BJ (cell line): ENCODE measurements at regions not wholly inside any gene's neighbourhood (a gene's known extent, or its start where the extent isn't known, plus 50 kb on each side); places are given as distances from the start of the nearest gene placed in this dataset.
A peak's percentile ranks its signal among the peaks of the same experiment; 100 is the strongest.

Experiments
- CTCF ChIA-PET: fragments of 350-600 bp; formaldehyde crosslinking; extraction: SDS; loops from one replicate; lab custom pipeline; 2021; ENCODE audit warnings: antibody characterized with exemption, inconsistent platforms; lab: Yijun Ruan, JAX
- POLR2A ChIA-PET: fragments of 300-600 bp; sonication (Branson Sonifier 250); formaldehyde crosslinking; extraction: SDS; loops from one replicate; lab custom pipeline; 2021; ENCODE audit warnings: antibody characterized with exemption; lab: Charles Lee
- DNase-seq: peaks from one replicate; pipeline ENCODE4 v3.0.0-alpha.2; 2011; ENCODE audit warnings: low read depth
- H3K27me3 ChIP-seq: 2 replicates; pipeline ENCODE4 v1.6.0; 2011; ENCODE audit warnings: low read length; ENCODE audit not compliant: control insufficient read depth, insufficient read depth
- H3K36me3 ChIP-seq: 2 replicates; pipeline ENCODE4 v1.5.1; 2011; ENCODE audit warnings: low read length; ENCODE audit not compliant: control insufficient read depth, insufficient read depth
- H3K4me3 ChIP-seq: 2 replicates; pipeline ENCODE4 v1.5.1; 2011; ENCODE audit warnings: low read depth, mild to moderate bottlenecking, control low read depth, low read length
- CTCF ChIP-seq: IDR thresholded peaks from 2 replicates; pipeline ENCODE4 v1.5.1; 2011; ENCODE audit warnings: low read depth, mild to moderate bottlenecking, control low read depth, inconsistent platforms, low read length, moderate library complexity; ENCODE audit not compliant: insufficient read depth

- no peaks in the 10 kb centered on the region for H3K36me3 ChIP-seq
- no peak for DNase-seq
- TF ChIP-seq CTCF, result no peak
- H3K27me3 ChIP-seq, result peaks cover 2% of the 10 kb centered on the region; the same call in 1 of the 2 replicates
- no peak overlapping the region for H3K4me3 ChIP-seq
- ChIA-PET POLR2A (no interaction called here), CTCF (interaction anchor here (1.4 kb wide), 1 partner anchor 9 kb away, joined by 4 read pairs; no protein-coding TSS in a partner anchor)
These were observed 160.7 kb upstream of the PUM3 start for GRCh38 chr9:3004572-3004971.

GRCh38 chr9:3001311-3001710, 157.4 kb upstream of the PUM3 start:
- DNase-seq, result no peak
- peaks cover 2% of the 10 kb centered on the region; the same call in 1 of the 2 replicates for H3K27me3 ChIP-seq
- POLR2A ChIA-PET, result no interaction called here
- no peaks in the 10 kb centered on the region for H3K36me3 ChIP-seq
- TF ChIP-seq CTCF, result no peak
- H3K4me3 ChIP-seq, result no peak overlapping the region
- CTCF ChIA-PET, result interaction anchor here (1.0 to 1.1 kb wide), 2 partner anchors 13 to 19 kb away, joined by 3 read pairs; no protein-coding TSS in a partner anchor

- H3K27me3 ChIP-seq, result no peaks in the 10 kb centered on the region
- H3K36me3 ChIP-seq, result no peaks in the 10 kb centered on the region
- no peak for DNase-seq
- CTCF ChIA-PET, result interaction anchor here (0.6 to 1.4 kb wide), 2 partner anchors 10 to 1601 kb away, joined by 3 to 5 read pairs; no protein-coding TSS in a partner anchor
- POLR2A ChIA-PET, result no interaction called here
- H3K4me3 ChIP-seq, result no peak overlapping the region
- no peak for TF ChIP-seq CTCF
These were observed 148.5 kb upstream of the PUM3 start for GRCh38 chr9:2992427-2992826.

GRCh38 chr9:2991292-2991691, 147.4 kb upstream of the PUM3 start:
- TF ChIP-seq CTCF, result 0 out of 2 replicates have a peak, but pooled peaks have one; percentile 30
- H3K27me3 ChIP-seq, result no peaks in the 10 kb centered on the region
- ChIA-PET CTCF (interaction anchor here (0.6 kb wide), 1 partner anchor 36 kb away, joined by 3 read pairs; no protein-coding TSS in a partner anchor), POLR2A (no interaction called here)
- no peaks in the 10 kb centered on the region for H3K36me3 ChIP-seq
- no peak overlapping the region for H3K4me3 ChIP-seq
- no peak for DNase-seq

GRCh38 chr9:2987679-2988078, 143.8 kb upstream of the PUM3 start:
- no peaks in the 10 kb centered on the region for H3K27me3 ChIP-seq
- CTCF ChIA-PET, result no interaction called here
- H3K4me3 ChIP-seq, result no peak overlapping the region
- TF ChIP-seq CTCF, result no peak
- POLR2A ChIA-PET, result no interaction called here
- no peaks in the 10 kb centered on the region for H3K36me3 ChIP-seq
- no peak for DNase-seq
